Suprapubic skin (tissue), 4 donors: ENCODE measurements at regions not wholly inside any gene's neighbourhood (a gene's known extent, or its start where the extent isn't known, plus 50 kb on each side); places are given as distances from the start of the nearest gene placed in this dataset.

Experiments
- EP300 ChIP-seq: sonication (generic); formaldehyde crosslinking; IDR thresholded peaks from one replicate; pipeline ENCODE4 v1.6.1; 2017; ENCODE audit warnings: antibody characterized with exemption
- POLR2AphosphoS5 ChIP-seq, 3 donors: sonication (generic); formaldehyde crosslinking; IDR thresholded peaks; one replicate each; pipeline ENCODE4 v1.6.1; 2017; ENCODE audit warnings: antibody characterized with exemption in 3 of 3
- TF ChIP-seq, protein P1 (sequence below), 2 donors: fragments of 200-600 bp in 1 of 2; fragments of 450-650 bp in 1 of 2; sonication (generic) in 1 of 2; IDR thresholded peaks; one replicate each; pipeline ENCODE4 v1.5.1; 2016 to 2019; ENCODE audit warnings: antibody characterized with exemption in 2 of 2, mild to moderate bottlenecking in 1 of 2, moderate library complexity in 1 of 2

DNA sequence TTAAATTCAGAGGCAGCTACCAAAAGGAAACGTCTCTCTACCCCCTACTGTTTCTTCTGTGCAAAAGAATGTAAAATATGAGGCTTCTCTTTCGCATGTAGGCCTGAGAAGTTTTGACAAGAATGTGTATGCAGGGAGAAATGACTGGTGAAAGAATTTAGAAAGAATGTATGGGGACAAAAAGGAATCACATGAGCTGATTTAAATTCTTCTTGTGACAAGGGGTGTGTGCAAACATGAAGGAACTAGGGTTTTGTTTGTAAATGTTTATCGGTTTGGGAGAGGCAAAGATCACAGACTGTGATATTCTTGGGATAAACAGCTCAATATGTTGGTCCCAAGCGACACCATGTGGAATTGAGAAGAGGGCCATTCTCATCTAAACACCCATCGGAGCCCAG is 345.2 kb upstream of the VRK2 start:
- TF ChIP-seq, protein P1, sequence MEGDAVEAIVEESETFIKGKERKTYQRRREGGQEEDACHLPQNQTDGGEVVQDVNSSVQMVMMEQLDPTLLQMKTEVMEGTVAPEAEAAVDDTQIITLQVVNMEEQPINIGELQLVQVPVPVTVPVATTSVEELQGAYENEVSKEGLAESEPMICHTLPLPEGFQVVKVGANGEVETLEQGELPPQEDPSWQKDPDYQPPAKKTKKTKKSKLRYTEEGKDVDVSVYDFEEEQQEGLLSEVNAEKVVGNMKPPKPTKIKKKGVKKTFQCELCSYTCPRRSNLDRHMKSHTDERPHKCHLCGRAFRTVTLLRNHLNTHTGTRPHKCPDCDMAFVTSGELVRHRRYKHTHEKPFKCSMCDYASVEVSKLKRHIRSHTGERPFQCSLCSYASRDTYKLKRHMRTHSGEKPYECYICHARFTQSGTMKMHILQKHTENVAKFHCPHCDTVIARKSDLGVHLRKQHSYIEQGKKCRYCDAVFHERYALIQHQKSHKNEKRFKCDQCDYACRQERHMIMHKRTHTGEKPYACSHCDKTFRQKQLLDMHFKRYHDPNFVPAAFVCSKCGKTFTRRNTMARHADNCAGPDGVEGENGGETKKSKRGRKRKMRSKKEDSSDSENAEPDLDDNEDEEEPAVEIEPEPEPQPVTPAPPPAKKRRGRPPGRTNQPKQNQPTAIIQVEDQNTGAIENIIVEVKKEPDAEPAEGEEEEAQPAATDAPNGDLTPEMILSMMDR (IDR thresholded peaks at IDR 0.05), result no peak
- TF ChIP-seq POLR2AphosphoS5 (IDR thresholded peaks at IDR 0.05) (no peak), EP300 (no peak)
